ENCODE measurements at regions not wholly inside any gene's neighbourhood (a gene's known extent, or its start where the extent isn't known, plus 50 kb on each side); places are given as distances from the start of the nearest gene placed in this dataset.

GRCh38 chr14:42869681-42870080, 1263.0 kb downstream of the LRFN5 start:
- TF ChIP-seq ZNF398 (tag by site-specific recombination; IDR thresholded peaks at IDR 0.05) (no peak), ZNF174 (tag by site-specific recombination; IDR thresholded peaks at IDR 0.05) (no peak), ZNF777 (tag by site-specific recombination; IDR thresholded peaks at IDR 0.05; ENCODE audit: borderline replicate concordance) (no peak), HOXD13 (CRISPR knock-in tag; IDR thresholded peaks at IDR 0.05; ENCODE audit: borderline replicate concordance) (no peak), ZNF670 (tag by site-specific recombination; IDR thresholded peaks at IDR 0.05; ENCODE audit: low read depth) (no peak), ZBTB21 (tag by site-specific recombination; IDR thresholded peaks at IDR 0.05) (no peak), ZNF2 (tag by site-specific recombination; IDR thresholded peaks at IDR 0.05) (no peak)
- TF ChIP-seq, protein P1, sequence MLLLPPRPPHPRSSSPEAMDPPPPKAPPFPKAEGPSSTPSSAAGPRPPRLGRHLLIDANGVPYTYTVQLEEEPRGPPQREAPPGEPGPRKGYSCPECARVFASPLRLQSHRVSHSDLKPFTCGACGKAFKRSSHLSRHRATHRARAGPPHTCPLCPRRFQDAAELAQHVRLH (tag by site-specific recombination; IDR thresholded peaks at IDR 0.05) = no peak
- TF ChIP-seq, protein P2, sequence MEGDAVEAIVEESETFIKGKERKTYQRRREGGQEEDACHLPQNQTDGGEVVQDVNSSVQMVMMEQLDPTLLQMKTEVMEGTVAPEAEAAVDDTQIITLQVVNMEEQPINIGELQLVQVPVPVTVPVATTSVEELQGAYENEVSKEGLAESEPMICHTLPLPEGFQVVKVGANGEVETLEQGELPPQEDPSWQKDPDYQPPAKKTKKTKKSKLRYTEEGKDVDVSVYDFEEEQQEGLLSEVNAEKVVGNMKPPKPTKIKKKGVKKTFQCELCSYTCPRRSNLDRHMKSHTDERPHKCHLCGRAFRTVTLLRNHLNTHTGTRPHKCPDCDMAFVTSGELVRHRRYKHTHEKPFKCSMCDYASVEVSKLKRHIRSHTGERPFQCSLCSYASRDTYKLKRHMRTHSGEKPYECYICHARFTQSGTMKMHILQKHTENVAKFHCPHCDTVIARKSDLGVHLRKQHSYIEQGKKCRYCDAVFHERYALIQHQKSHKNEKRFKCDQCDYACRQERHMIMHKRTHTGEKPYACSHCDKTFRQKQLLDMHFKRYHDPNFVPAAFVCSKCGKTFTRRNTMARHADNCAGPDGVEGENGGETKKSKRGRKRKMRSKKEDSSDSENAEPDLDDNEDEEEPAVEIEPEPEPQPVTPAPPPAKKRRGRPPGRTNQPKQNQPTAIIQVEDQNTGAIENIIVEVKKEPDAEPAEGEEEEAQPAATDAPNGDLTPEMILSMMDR (tag by site-specific recombination; IDR thresholded peaks at IDR 0.05) = no peak

Measured in HEK293 (cell line).